ENCODE measurements at regions not wholly inside any gene's neighbourhood (a gene's known extent, or its start where the extent isn't known, plus 50 kb on each side); places are given as distances from the start of the nearest gene placed in this dataset.

DNA sequence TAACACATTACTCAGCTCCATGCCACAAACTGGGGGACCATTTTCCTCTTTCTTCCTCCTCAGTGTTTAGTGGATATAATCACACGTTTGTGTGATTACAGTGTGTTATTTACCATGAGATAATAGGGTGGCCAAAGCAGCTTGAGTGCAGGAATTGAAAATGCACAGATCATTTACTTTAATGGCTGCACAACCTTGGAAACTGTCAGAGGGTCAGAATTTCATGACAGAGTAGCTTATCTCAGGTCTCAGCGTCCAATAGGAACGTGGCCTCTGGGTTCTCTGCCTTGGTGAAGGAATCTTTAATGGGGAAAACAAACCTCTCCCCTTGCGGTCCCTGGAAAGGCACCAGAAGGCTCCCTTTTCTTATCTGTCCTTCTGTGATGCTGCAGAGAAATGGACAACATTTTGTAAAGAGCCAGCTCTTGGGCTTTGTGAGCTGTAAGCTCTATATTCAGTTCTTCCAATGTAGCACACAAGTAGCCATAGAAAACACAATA, 87.4 kb upstream of the CD180 start:
- no peaks in the 10 kb centered on the region for H3K27me3 ChIP-seq (ENCODE audit: insufficient read depth)
- peaks cover 0 to 13% of the 10 kb centered on the region in 2 experiments; a peak in 1 of 4 replicates for H3K4me1 ChIP-seq (ENCODE audit: control insufficient read depth in 1 of 2, insufficient read depth in 2 of 2, low read depth in 1 of 2, low read length in 1 of 2)
- ChIA-PET CTCF (interaction anchor here (1.2 kb wide), 1 partner anchor 20 kb away, joined by 3 read pairs; no protein-coding TSS in a partner anchor), POLR2A (no interaction called here)
- H3K4me3 ChIP-seq (ENCODE audit: low read depth in 2 of 2, low read length in 1 of 2) = no peak overlapping the region
- no peaks in the 10 kb centered on the region for H3K36me3 ChIP-seq (replicated peaks in 1 of 2; ENCODE audit: control insufficient read depth in 1 of 2, insufficient read depth in 2 of 2, low read length in 1 of 2)
- no peak overlapping the region for H3K9ac ChIP-seq
- H3F3A ChIP-seq (replicated peaks; ENCODE audit: insufficient read depth) = peaks cover 4% of the 10 kb centered on the region
- no peak overlapping the region for H3K4me2 ChIP-seq
- DNase-seq = no peak
- 63% methylated on average over 4 of the region's 4 CpGs for WGBS (ENCODE audit: low lambda C conversion rate)
- no peak overlapping the region for H3K27ac ChIP-seq (ENCODE audit: low read depth in 2 of 2, low read length in 1 of 2)
- no peaks in the 10 kb centered on the region for H3K9me2 ChIP-seq
- no peaks in the 10 kb centered on the region for H3K79me2 ChIP-seq (ENCODE audit: insufficient read depth)
- no peaks in the 10 kb centered on the region for H3K9me3 ChIP-seq
- no peaks in the 10 kb centered on the region for H4K20me1 ChIP-seq (ENCODE audit: insufficient read depth)
- TF ChIP-seq RXRA (IDR thresholded peaks at IDR 0.05; ENCODE audit: borderline replicate concordance, low read depth) = no peak
- TF ChIP-seq, protein P1, sequence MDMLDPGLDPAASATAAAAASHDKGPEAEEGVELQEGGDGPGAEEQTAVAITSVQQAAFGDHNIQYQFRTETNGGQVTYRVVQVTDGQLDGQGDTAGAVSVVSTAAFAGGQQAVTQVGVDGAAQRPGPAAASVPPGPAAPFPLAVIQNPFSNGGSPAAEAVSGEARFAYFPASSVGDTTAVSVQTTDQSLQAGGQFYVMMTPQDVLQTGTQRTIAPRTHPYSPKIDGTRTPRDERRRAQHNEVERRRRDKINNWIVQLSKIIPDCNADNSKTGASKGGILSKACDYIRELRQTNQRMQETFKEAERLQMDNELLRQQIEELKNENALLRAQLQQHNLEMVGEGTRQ (IDR thresholded peaks at IDR 0.05; ENCODE audit: borderline replicate concordance, low read depth, low read length) = no peak
- no peak for TF ChIP-seq SMC3 (IDR thresholded peaks at IDR 0.05; ENCODE audit: low read depth, low read length)
- no peak for TF ChIP-seq POLR2AphosphoS5 (IDR thresholded peaks at IDR 0.05; ENCODE audit: low read depth, low read length)
- TF ChIP-seq EZH2phosphoT487 (IDR thresholded peaks at IDR 0.05; ENCODE audit: borderline replicate concordance, low read depth) = no peak
- no peak for TF ChIP-seq NFIC (IDR thresholded peaks at IDR 0.05; ENCODE audit: borderline replicate concordance)
- no peak for TF ChIP-seq GATA2 (CRISPR knock-in tag; IDR thresholded peaks at IDR 0.05)
- TF ChIP-seq RAD21 (IDR thresholded peaks at IDR 0.05; ENCODE audit: low read length) = no peak
- TF ChIP-seq TEAD4 (IDR thresholded peaks at IDR 0.05; ENCODE audit: borderline replicate concordance, insufficient read depth) = no peak
- no peak for TF ChIP-seq RCOR1 (IDR thresholded peaks at IDR 0.05; ENCODE audit: low read length)
- H2AFZ ChIP-seq (ENCODE audit: low read depth) = no peak overlapping the region

GRCh38 chr5:67283275-67283987, 86.8 kb upstream of the CD180 start:
- Histone ChIP-seq H3K27ac (ENCODE audit: low read depth in 2 of 2, low read length in 1 of 2) (no peak overlapping the region), H3K9ac (no peak overlapping the region), H3F3A (replicated peaks; ENCODE audit: insufficient read depth) (peaks cover 3% of the 10 kb centered on the region), H3K4me2 (no peak overlapping the region), H3K79me2 (ENCODE audit: insufficient read depth) (no peaks in the 10 kb centered on the region), H2AFZ (ENCODE audit: low read depth) (no peak overlapping the region), H3K9me2 (no peaks in the 10 kb centered on the region), H4K20me1 (ENCODE audit: insufficient read depth) (no peaks in the 10 kb centered on the region), H3K4me3 (ENCODE audit: low read depth in 2 of 2, low read length in 1 of 2) (no peak overlapping the region), H3K27me3 (ENCODE audit: insufficient read depth) (no peaks in the 10 kb centered on the region), H3K4me1 (ENCODE audit: control insufficient read depth in 1 of 2, insufficient read depth in 2 of 2, low read depth in 1 of 2, low read length in 1 of 2) (peaks cover 0 to 10% of the 10 kb centered on the region in 2 experiments; a peak in 1 of 4 replicates), H3K36me3 (replicated peaks in 1 of 2; ENCODE audit: control insufficient read depth in 1 of 2, insufficient read depth in 2 of 2, low read length in 1 of 2) (no peaks in the 10 kb centered on the region), H3K9me3 (no peaks in the 10 kb centered on the region)
- ChIA-PET CTCF (interaction anchor here (1.2 kb wide), 1 partner anchor 20 kb away, joined by 3 read pairs; no protein-coding TSS in a partner anchor), POLR2A (no interaction called here)
- no peak for DNase-seq
- 85% methylated on average over 7 of the region's 7 CpGs for WGBS (ENCODE audit: low lambda C conversion rate)
- TF ChIP-seq EZH2phosphoT487 (IDR thresholded peaks at IDR 0.05; ENCODE audit: borderline replicate concordance, low read depth) = no peak
- TF ChIP-seq, protein P2, sequence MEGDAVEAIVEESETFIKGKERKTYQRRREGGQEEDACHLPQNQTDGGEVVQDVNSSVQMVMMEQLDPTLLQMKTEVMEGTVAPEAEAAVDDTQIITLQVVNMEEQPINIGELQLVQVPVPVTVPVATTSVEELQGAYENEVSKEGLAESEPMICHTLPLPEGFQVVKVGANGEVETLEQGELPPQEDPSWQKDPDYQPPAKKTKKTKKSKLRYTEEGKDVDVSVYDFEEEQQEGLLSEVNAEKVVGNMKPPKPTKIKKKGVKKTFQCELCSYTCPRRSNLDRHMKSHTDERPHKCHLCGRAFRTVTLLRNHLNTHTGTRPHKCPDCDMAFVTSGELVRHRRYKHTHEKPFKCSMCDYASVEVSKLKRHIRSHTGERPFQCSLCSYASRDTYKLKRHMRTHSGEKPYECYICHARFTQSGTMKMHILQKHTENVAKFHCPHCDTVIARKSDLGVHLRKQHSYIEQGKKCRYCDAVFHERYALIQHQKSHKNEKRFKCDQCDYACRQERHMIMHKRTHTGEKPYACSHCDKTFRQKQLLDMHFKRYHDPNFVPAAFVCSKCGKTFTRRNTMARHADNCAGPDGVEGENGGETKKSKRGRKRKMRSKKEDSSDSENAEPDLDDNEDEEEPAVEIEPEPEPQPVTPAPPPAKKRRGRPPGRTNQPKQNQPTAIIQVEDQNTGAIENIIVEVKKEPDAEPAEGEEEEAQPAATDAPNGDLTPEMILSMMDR (IDR thresholded peaks at IDR 0.05) = no peak
- TF ChIP-seq, protein P3, sequence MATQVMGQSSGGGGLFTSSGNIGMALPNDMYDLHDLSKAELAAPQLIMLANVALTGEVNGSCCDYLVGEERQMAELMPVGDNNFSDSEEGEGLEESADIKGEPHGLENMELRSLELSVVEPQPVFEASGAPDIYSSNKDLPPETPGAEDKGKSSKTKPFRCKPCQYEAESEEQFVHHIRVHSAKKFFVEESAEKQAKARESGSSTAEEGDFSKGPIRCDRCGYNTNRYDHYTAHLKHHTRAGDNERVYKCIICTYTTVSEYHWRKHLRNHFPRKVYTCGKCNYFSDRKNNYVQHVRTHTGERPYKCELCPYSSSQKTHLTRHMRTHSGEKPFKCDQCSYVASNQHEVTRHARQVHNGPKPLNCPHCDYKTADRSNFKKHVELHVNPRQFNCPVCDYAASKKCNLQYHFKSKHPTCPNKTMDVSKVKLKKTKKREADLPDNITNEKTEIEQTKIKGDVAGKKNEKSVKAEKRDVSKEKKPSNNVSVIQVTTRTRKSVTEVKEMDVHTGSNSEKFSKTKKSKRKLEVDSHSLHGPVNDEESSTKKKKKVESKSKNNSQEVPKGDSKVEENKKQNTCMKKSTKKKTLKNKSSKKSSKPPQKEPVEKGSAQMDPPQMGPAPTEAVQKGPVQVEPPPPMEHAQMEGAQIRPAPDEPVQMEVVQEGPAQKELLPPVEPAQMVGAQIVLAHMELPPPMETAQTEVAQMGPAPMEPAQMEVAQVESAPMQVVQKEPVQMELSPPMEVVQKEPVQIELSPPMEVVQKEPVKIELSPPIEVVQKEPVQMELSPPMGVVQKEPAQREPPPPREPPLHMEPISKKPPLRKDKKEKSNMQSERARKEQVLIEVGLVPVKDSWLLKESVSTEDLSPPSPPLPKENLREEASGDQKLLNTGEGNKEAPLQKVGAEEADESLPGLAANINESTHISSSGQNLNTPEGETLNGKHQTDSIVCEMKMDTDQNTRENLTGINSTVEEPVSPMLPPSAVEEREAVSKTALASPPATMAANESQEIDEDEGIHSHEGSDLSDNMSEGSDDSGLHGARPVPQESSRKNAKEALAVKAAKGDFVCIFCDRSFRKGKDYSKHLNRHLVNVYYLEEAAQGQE (IDR thresholded peaks at IDR 0.05; ENCODE audit: low read depth, low read length) = no peak
- TF ChIP-seq FOXM1 (IDR thresholded peaks at IDR 0.05; ENCODE audit: low read depth) = no peak
- TF ChIP-seq, protein P1 (IDR thresholded peaks at IDR 0.05; ENCODE audit: borderline replicate concordance, low read depth, low read length) = no peak
- no peak for TF ChIP-seq MXI1 (IDR thresholded peaks at IDR 0.05; ENCODE audit: low read depth, low read length)
- TF ChIP-seq SIN3A (IDR thresholded peaks at IDR 0.05; ENCODE audit: borderline replicate concordance, low read depth, low read length) = no peak
- TF ChIP-seq GABPA (IDR thresholded peaks at IDR 0.05; ENCODE audit: low read depth) = no peak
- TF ChIP-seq NFIC (IDR thresholded peaks at IDR 0.05; ENCODE audit: borderline replicate concordance) = no peak
- TF ChIP-seq FOSL2 (IDR thresholded peaks at IDR 0.05; ENCODE audit: borderline replicate concordance, low read depth) = no peak
- TF ChIP-seq, protein P4, sequence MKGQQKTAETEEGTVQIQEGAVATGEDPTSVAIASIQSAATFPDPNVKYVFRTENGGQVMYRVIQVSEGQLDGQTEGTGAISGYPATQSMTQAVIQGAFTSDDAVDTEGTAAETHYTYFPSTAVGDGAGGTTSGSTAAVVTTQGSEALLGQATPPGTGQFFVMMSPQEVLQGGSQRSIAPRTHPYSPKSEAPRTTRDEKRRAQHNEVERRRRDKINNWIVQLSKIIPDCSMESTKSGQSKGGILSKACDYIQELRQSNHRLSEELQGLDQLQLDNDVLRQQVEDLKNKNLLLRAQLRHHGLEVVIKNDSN (IDR thresholded peaks at IDR 0.05; ENCODE audit: borderline replicate concordance, low read depth) = no peak
